Activated T-cell treated with anti-CD3 and anti-CD28 coated beads, Interleukin-2, amount 50 U/mL, for 1 hour (primary cell): ENCODE measurements at regions not wholly inside any gene's neighbourhood (a gene's known extent, or its start where the extent isn't known, plus 50 kb on each side); places are given as distances from the start of the nearest gene placed in this dataset.
"Not testable (repeated sequence)": the region's sequence is repeated elsewhere in the genome, so short reads cannot be mapped to it uniquely, and the experiment has no call there.

Experiments
- DNase-seq: peaks from one replicate; pipeline ENCODE4 v3.0.0-alpha.2; 2020

DNA sequence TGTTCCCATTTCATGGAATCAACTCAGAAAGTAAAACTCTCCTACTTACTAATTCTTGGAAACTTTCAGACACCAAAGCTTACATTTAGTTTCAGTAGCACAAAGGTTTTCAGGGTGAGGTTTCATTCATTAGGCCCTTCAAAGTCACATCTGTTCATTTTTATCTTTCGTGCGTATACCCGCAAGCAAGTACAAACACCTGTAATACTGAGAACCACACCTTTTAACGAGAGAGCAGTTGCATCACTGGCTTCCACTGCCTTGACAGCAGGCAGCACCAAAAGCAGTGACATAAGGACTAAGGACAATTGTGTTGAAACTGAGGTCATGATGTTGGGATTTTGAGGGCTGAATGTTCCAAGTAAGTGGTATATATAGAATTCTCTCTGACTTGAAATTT lies 60.5 kb downstream of the GOLGA6L22 start:
- DNase-seq: not testable (repeated sequence)

GRCh38 chr15:22526537-22526936 lies 67.8 kb downstream of the GOLGA6L22 start:
- DNase-seq: not testable (repeated sequence)

DNA sequence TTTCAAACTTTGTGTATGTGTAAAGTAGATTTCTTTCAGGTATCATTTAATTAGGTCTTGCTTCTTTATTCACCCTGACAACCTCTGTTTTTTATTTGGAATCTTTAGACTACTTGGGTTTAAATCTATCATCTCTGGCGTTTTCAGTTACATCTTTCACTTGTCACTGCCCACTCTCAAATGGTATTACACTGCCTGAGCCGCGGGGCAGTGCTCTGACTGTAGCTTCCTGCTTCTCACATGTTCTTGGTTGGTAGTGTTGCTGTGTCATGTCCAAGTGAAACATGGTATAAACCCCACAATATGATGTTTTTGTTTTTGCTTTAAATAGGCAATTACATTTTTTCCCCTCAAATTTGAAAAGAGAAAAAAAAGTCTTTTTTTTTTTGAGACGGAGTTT lies 68.3 kb downstream of the GOLGA6L22 start:
- DNase-seq: not testable (repeated sequence)

DNA sequence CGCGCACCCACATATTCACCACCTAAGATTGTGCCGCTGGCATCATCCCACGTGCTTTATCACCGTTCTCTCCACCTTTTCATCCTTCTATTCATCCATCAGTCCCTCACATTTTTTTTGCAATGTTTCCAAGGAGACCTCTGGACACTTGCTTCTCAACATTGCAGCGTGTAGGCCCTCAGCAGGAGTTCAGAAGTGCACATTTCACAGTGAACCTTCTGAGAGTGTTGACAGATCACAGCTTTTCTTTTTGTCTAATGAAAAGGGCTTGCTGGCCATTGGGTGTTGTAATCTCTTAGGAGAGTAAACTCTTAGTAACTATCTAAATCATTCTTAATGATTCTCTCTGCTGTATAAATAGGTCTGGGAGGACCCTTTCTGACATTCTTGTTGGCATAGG lies 70.5 kb downstream of the GOLGA6L22 start:
- not testable (repeated sequence) for DNase-seq

DNA sequence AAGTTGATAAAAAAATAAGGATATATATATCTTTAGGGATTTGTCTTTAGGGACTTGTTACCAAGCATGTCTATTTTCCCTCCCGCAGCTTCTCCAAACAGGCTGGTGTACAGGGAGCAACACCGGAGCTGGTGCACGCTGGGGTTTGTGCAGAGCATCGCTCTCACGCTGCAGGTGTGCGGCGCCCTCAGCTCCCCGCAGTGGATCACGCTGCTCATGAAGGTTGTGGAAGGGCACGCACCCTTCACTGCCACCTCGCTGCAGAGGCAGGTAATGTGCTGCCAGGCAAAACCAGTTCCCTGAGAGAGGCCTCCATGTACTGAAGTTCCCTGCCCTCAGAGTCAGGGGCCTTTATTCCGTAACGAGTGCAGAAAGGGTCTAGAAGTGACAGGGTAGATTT lies 101.0 kb downstream of the GOLGA6L22 start:
- DNase-seq: not testable (repeated sequence)

GRCh38 chr15:22561716-22562115 lies 103.0 kb downstream of the GOLGA6L22 start:
- not testable (repeated sequence) for DNase-seq

GRCh38 chr15:22566510-22566909 lies 107.8 kb downstream of the GOLGA6L22 start:
- DNase-seq: not testable (repeated sequence)

- not testable (repeated sequence) for DNase-seq
Observed at GRCh38 chr15:22569486-22569885, 110.8 kb downstream of the GOLGA6L22 start.

DNA sequence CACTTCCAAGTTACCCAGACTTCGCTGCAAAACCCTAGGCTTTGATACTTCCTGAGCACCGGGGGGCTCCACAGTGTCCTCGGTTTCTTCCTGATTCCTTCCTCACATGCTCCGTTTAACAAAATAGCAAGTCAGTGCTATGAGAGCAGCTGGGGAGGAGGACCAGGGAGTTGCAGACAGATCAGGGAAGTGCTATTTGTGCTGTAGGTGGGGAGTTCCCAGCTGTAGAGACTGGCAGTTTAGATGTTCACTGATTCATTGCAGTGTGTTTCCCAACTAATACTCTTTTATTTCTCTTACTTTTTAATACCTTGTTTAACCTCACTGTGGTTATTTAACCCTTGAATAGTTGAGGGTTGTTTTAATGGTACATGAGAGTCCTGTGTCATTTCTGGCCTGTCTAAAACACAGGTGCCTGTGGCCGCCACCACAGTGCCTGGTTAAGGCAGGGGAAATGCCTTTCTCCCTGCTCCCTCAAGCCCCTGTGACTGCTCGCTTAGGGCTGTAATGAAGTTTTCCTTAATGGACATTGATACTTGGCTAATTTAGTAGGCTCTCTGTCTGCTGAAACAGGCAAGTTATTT lies 113.5 kb downstream of the GOLGA6L22 start:
- DNase-seq: not testable (repeated sequence)

DNA sequence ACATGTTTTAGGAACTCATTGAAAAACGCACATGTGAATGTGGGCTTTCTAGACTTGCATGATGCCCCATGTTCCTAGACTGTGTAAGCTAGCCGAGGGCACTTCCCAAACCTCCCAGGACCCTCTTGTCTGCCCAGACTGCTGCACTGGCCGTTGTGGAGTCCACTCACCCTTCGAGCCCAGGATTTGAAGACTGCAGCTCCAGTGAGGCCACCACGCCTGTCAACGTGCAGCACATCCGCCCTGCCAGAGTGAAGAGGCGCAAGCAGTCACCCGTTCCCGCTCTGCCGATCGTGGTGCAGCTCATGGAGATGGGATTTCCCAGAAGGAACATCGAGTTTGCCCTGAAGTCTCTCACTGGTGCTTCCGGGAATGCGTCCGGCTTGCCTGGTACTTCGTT lies 114.1 kb downstream of the GOLGA6L22 start:
- DNase-seq: not testable (repeated sequence)

- not testable (repeated sequence) for DNase-seq
Observed at GRCh38 chr15:22577828-22578227, 119.1 kb downstream of the GOLGA6L22 start.

GRCh38 chr15:22579213-22579612 lies 120.5 kb downstream of the GOLGA6L22 start:
- DNase-seq: not testable (repeated sequence)

GRCh38 chr15:22587391-22587790 lies 128.7 kb downstream of the GOLGA6L22 start:
- DNase-seq: not testable (repeated sequence)

DNA sequence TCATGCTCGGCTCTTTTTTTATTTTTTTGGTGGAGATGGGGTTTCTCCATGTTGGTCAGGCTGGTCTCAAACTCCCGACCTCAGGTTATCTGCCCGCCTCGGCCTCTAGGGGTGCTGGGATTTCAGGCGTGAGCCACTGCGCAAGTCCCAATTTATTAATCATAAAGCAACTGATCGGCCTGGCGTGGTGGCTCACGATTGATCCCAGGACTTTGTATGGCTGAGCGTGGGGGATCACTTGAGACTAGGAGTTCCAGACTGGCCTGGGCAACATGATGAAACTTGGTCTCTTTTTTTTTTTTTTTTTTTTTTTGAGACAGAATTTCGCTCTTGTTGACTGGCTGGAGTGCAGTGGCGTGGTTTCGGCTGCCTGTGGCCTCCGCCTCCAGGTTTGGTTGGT lies 139.8 kb downstream of the GOLGA6L22 start:
- not testable (repeated sequence) for DNase-seq

DNA sequence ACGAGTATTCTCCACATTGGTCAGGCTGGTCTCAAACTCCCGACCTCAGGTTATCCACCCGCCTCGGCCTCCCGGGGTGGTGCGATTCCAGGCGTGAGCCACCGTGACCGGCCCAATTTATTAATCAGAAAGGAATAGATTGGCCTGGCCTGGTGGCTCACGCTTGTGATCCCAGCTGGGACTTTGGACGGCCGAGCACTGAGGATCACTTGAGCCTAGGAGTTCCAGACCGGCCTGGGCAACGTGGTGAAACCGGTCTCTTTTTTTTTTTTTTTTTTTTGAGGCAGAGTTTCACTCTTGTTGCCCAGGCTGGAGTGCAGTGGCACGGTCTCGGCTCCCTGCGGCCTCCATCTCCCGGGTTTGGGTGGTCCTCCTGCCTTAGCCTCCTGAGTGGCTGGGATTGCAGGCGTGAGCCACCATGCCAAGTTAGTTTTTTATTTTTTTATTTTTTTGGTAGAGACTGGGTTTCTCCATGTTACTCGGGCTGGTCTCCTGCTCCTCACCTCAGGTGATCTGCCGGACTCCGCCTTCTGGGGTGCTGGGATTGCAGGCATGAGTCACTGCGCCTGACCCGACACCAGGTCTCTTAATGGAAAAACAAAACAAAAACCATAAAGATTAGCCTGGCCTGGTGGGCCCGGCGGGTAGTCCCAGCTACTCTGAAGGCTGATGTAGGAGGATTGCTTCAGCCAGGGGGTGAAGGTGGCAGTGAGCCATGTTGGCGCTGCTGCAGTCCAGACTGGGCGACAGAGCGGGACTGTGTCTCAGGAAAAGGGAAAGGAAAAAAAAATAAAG lies 141.0 kb downstream of the GOLGA6L22 start:
- DNase-seq: not testable (repeated sequence)

DNA sequence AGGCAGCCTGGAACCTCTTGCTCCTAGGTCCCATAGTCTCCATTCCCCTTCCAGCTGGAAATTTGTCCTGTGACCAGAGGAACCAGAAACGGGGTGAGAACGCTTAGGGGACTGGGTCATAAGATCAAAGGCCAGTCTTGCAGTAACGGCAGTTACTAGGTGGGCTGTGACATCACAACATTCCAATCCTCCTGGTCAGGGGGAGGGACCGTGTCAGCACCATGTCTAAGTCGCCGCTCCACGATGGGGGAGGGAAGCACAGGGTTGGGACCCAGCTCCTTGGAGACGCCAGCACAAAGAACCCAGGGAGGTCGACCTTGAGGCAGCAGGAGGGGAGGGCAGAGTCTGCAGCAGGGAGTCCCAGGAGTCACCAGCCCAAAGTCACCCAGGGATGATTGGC lies 158.3 kb downstream of the GOLGA6L22 start:
- not testable (repeated sequence) for DNase-seq

- not testable (repeated sequence) for DNase-seq
Observed at GRCh38 chr15:22631789-22632188, 154.7 kb upstream of the NIPA1 start.

GRCh38 chr15:22639983-22640382 lies 146.5 kb upstream of the NIPA1 start:
- DNase-seq: not testable (repeated sequence)

GRCh38 chr15:22649458-22649857 lies 137.0 kb upstream of the NIPA1 start:
- DNase-seq: not testable (repeated sequence)

- DNase-seq: not testable (repeated sequence)
Observed at GRCh38 chr15:22651179-22651578, 135.3 kb upstream of the NIPA1 start.

DNA sequence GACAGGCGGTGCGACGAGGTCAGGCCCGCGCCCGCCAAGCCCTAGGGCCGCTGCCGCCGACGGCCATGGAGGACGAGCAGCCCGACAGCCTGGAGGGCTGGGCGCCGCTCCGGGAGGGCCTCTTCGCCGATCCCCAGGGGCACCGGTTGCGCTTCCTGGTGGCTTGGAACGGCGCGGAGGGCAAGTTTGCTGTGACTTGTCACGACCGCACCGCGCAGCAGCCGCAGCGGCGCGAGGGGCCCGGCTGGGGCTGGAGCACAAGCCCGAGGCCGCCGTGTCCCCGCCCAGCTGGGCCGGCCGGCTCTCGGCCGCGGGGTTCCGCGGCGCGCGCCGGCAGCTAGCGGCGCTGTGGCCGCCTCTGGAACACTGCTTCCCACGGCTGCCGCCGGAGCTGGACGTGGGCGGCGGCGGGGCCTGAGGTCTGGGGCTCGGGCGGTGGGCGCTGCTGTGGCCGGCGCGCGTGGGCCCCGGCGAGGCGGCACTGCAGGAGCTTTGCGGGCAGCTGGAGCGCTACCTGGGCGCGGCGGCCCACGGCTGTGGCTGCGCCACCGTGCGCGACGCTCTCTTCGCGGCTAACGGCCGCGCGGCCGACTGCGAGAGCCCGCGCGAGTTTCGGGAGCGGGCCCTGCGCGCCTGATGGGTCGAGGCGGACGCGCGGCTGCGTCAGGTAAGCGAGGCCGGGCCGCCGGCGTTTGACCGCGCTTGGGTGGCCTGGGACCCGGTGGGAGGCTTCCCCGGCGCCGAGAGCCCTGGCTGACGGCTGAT lies 122.0 kb upstream of the NIPA1 start:
- peak; percentile 66 for DNase-seq

- DNase-seq: not testable (repeated sequence)
Observed at GRCh38 chr15:22665059-22665702, 121.3 kb upstream of the NIPA1 start.

GRCh38 chr15:22665711-22666110 lies 120.7 kb upstream of the NIPA1 start:
- not testable (repeated sequence) for DNase-seq
